ENCODE measurements at regions not wholly inside any gene's neighbourhood (a gene's known extent, or its start where the extent isn't known, plus 50 kb on each side); places are given as distances from the start of the nearest gene placed in this dataset.
"Not testable (repeated sequence)": the region's sequence is repeated elsewhere in the genome, so short reads cannot be mapped to it uniquely, and the experiment has no call there.

DNA sequence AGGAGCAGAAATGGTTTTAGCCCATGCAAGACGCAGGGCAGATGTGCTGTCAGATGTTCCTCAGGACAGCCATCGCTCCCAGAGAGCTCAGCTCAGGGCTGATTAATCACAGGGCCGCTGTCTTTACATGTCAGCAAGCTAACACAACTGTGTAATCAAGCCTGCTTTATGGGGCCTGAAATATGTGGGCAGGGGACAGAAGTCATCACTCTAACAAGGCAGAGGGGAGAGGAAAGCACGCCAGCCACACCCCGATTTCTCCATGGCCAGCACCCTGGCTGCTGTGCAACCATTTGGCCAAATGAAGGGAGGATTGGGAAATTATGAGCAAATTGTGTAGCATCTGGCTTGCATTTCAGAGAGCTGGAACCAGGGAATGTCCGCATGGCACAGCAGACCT lies 368.8 kb downstream of the NPHP4 start:
- DNase-seq, result no peak

DNA sequence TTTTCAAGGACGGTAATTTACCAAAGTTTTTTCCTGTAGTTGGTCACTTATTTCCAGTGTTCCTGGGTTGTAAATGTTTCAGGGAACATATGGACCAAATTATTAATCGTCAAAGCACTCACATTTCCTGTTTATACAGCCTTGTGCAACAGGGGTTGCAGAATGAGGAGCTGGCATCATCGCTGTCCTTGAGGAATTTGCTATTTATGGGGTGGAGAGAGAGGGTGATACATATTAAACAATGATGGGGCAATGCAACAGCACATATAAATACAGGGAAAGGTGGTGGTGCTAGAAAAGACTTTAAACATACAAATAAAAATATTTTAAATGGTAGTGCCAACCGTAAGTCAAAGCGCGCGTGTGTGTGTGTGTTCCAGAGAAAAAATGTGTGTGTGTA lies 369.8 kb downstream of the NPHP4 start:
- no peak for DNase-seq

DNA sequence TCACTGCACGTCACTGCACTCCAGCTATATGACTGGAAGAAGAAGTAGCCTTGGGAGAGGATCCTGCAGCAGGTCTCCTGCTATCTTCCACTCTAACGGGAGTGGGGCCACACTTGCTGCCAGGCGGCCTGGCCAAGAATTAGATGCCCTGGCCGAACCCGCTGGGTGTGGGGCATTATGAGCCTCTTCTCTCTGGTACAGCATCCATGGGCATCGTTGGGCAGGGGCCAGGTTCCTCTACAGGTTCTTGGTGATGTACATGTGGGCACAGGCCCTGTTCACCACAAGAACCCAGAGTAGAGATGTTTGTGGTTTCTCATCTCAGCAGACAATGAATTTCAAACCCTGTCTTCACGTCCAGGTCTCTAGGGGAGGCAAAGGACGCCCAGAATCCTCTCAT lies 370.5 kb downstream of the NPHP4 start:
- no peak for DNase-seq

DNA sequence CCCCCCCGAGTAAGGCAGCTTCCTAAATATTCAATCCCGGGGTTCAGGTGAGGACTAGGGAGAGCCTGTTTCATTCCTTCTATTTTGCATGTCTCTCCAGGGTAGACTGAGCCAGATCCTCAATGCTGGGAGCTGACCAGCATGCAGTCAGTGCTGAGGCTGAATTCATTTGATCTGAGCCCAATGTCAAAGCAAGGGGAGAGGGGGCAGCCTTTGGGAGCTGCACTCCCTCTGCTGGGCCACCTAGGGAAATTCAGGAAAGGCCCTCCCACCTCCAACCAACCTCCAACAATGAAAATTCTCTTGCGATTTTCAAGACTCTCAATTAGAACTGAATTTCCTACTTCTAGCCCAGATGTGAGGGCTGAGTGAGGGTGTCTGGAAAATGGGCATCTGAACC lies 371.2 kb downstream of the NPHP4 start:
- DNase-seq, result no peak

DNA sequence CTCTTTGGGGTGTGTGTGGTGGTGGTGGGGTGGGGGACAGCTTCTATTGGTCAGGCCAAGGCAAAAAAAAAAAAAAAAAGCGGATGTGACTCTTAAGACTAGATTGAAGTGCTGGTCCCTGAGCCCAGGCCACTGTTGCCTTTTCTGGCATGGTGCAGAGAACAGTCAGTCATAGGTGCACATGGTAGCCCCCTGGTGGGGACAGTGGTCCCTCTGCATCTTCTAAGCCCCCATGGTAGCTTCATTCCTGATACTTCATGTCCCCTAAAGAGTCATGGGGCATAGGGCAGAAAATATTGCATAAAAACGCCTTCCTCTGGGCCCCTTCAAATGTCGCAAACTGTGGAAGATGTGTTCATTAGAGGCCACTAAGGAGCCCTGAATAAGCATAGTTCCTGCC lies 371.8 kb downstream of the NPHP4 start:
- DNase-seq, result no peak

DNA sequence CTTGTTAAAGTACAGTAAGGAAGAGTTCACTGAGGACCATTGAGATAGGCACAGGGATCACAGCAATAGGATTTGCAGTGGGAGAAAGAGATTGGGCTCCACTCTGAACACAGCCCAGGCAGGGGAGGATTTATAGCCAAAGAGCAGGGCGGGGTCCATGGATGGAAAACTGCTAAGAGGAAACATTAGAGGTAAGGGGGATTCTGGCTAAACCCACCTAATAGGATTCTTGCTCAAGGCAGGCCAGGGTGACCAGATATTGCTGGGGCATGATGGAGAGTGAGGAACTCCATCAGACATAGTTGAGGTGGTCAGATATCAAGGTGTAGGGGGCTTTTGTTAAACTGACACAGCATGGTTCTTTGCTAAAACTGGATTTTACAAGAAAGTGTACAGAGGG lies 372.8 kb downstream of the NPHP4 start:
- no peak for DNase-seq

DNA sequence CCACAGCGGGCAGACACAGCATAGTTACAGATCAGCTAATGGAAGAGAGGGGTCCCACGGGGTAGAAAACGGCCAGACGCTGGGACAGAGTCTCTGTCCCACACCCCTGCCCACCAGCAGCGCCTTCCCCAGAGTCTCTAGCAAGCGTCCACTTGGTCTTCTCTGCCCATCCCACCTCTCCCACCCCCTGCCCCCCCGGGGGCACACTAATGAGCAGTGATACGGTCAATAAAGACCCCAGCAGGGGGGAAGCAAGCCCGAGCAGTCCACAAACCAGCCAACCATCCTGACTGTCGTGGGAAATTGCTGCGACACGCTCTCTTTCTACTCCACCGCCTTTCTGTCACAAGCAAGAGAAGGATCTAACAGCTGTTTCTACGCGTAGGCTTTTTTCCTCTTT lies 374.7 kb downstream of the NPHP4 start:
- no peak for DNase-seq

DNA sequence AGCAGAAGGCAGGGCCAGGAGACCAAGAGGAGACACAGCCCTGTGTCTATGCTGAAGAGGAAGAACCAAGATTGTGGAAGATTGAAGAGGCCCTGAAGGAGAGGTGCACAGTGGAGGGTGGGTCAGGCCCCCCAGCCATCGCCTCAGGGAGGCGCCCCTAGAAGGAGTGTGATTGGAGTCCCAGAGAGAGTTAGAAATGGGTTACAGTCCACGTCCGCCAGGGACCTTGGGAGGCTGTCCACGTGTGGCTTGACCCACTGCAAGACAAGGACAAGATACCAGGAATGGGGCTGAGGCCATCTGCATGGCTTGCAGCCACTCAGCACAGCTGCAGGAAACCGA lies 375.1 kb downstream of the NPHP4 start:
- DNase-seq, result no peak

DNA sequence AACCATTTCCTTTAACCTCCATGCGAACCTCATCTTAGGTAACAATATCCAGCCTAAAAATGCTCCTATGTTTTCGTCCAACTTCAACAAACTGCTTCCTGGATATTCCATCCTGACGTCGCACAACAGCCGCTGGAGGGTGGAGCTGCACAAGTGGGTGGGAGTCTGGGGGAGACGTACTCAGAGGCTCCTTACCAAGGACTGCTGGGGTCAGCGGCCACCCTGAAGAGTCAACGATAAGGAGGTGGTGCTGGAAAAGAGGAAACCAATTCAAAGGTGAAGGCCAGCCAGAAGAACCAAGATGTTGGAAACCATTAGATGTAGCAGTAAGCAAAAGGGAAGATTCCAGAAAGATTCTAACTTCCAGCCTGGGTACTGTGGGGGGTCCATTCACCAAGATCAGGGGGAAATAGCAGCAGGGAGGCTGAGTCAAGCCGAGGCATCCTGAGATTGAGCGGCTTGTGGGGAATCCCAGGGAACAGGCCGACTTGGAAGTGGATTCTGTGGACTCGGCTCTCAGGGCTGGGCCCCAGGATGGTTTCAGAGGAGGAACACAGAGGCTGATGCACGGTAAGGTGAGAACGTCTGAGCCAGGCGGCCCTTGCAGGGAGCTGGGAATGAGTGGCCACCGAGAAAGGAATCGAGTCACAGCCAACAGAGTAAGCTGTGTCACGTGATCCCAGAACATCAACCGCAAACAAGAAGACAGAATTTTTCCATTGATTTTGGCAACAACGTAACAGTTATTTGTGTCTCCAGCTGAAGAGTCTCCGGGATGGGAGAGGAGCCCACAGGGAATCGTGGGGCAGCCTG lies 375.7 kb downstream of the NPHP4 start:
- no peak for DNase-seq

DNA sequence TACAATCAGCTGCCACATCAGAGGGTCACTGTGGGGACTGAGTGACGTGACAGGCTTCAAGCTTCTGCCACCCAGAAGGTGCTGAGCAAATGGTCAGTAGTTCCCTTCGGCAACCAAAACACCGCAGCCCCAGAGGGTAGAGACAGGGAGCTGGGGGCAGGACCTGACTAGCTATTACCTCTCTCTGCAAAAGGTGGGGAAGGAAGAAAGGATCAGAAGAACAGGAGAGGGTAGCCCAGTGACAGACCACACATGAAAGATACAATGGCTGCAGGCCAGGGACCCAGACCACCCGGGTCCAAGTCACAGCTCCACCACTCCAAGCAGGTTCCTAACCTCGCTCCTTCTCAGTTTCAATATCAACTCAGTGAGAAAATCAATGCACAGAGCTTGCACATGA lies 377.1 kb downstream of the NPHP4 start:
- DNase-seq, result no peak

DNA sequence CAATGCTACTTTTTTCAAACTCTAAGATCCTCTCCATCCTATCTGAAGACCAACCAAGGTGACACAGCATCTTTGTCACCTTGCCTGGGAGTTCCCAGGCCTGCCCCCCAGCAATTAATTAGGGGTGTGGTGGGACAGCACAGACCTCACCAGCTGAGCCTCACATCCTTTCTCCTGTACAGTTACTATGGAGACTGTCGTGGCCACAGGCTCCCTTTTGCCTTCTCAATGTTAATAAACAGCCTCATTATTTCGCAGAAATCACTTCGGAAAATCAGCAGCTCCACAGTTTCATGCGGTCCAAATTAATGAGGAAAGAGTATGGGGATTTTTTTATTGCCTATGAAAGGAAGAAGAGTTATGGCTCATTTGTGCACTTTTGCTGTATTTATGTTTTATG lies 378.3 kb downstream of the NPHP4 start:
- no peak for DNase-seq

DNA sequence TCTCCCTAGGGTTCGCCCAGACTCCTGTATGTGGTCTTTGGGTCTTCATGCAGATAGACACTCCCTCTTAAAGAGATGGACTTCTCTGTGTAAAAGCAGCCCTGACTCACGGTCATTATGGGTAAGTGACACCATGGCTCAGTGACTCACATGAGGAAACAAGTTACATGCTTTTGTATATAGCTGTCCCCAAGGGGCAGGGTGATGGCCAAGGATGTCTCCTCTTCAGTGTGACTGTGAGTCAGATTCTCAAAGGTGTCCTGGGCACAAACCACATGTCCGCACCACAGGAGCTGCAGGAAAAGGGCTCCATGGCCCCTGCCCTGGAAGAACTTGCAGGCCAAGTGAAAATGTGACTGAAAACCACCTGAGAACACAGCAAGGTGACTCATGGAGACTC lies 380.4 kb downstream of the NPHP4 start:
- no peak for DNase-seq

DNA sequence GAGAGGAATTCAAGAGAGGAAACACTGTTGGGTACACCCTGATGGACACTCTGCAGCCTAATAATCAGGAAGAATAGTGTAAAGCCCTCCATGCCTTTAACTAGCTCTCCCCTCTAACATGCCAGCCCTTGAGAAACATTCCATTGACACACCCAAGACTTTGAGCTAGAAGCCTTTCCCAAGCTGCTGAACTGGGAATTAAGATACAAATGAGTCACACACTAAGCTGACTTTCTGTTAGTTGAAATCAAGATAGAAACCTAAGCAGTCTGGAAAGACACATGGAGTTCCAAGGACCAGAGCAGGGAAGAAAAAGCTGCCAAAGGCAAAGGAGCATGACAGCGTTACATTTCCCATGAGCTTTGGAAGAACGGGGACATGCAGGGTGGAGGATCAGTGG lies 380.8 kb downstream of the NPHP4 start:
- no peak for DNase-seq

DNA sequence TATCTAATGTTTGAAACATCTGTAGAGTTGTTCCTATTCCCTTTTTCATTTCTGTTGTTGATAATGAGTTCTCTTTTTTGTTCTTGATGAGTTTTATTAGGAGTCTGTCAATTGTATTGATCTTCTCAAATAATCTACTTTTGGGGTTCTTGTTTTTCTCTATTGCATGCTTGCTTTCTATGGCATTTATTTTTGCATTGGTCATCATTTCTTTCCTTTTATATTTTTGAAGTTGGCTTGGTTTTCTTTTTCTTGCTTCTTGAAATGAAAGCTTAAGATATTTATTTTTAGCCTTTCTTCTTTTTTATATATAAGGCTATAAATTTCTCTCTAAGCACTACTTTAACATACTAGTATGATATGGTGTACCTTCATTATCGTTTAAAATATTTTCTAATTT lies 381.8 kb downstream of the NPHP4 start:
- DNase-seq, result no peak

DNA sequence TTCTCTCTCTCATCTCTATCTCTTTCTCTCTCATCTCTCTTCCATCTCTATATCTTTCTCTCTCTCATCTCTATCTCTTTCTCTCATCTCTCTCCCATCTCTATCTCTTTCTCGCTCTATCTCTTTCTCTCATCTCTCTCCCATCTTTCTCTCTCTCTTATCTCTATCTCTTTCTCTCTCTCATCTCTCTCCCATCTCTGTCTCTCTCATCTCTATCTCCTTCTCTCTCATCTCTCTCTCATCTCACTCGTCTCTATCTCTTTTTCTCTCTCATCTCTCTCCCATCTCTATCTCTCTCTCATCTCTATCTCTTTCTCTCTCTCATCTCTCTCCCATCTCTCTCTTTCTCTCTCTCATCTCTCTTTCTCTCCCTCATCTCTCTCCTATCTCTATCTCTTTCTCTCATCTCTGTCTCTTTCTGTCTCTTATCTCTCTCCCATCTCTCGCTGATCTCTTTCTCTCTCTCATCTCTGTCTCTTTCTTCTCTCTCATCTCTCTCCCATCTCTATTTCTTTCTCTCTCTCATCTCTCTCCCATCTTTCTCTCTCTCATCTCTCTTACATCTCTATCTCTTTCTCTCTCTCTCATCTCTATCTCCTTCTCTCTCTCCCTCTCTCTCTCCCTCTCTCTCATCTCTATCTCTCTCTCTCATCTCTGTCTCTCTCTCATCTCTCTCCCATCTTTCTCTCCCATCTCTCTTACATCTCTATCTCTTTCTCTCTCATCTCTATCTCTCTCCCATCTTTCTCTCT lies 388.7 kb downstream of the NPHP4 start:
- DNase-seq, result no peak

DNA sequence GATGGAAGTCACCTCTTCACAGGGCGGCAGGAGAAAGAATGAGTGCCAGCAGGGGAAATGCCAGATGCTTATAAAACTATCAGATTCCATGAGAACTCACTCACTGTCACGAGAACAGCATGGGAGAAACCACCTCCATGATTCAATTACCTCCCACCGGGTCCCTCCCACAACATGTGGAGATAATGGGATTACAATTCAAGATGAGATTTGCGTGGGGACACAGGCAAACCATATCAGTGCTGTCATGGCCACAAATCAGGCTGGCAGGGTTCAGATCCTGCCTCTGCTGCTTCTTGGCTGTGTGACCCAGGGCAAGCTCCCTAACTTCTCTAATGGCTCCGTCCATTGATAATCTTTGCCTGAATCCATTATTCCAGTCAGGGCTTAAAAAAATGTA lies 389.5 kb downstream of the NPHP4 start:
- not testable (repeated sequence) for DNase-seq

DNA sequence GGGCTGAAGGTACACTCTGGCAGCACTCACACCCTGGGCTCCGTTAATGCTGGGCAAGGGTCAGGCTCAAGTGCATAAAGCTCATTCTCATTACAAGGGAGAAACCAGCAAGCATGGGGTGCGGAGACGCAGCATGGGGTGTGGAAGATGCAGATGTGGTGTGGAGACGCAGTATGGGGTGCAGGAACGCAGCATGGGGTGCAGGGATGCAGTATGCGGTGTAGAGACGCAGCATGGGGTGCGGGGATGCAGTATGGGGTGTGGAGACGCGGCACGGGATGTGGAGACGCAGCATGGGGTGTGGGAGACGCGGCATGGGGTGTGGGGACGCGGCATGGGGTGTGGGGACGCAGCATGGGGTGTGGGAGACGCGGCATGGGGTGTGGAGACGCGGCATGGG lies 390.7 kb downstream of the NPHP4 start:
- no peak for DNase-seq

DNA sequence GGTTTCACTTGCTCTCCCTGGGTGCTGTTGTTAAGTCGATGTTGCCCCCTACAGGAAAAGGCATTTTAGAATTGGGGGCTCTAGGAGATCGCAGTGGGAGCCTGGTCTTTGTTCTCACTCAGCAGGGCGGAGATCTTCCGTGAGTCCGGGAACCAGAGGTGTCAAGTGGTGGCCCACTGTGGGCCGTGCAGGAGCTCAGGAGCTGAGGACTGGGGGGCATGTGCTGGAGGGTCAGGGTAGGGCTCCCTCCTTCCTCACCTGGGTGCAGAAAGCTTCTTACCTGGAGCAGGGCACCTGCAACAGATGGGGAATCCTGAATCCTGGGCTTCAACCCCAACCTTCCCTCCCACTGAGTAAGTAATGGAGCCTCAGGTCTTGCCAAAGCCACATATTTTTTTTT lies 392.7 kb downstream of the NPHP4 start:
- no peak for DNase-seq

DNA sequence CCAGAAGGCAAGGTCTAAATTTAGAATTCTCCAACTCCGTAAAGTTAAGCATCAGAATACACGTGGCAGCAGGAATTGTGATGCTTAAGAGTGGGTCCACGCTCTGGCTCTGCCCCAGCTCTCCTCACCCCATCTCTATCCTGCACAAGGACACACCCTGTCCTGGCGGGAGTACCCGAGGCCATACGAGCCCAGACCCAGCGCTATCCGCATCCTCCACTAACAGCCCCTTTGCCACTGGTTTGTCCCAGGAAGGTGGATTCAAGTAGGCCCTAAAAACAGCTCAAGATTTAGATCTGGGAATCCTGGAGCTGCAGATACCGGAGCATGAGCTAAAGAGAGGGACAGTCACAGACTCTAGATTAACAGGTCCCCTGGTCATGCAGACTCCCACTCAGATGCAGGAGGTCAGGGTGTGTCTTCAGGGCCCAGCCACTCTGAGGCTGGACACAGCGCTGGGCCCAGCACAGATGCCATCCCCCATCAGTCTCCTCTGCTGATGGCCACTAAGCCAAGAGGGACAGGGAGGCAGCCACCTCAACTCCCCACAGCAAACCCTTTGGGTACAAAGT lies 393.3 kb downstream of the NPHP4 start:
- DNase-seq, result no peak

DNA sequence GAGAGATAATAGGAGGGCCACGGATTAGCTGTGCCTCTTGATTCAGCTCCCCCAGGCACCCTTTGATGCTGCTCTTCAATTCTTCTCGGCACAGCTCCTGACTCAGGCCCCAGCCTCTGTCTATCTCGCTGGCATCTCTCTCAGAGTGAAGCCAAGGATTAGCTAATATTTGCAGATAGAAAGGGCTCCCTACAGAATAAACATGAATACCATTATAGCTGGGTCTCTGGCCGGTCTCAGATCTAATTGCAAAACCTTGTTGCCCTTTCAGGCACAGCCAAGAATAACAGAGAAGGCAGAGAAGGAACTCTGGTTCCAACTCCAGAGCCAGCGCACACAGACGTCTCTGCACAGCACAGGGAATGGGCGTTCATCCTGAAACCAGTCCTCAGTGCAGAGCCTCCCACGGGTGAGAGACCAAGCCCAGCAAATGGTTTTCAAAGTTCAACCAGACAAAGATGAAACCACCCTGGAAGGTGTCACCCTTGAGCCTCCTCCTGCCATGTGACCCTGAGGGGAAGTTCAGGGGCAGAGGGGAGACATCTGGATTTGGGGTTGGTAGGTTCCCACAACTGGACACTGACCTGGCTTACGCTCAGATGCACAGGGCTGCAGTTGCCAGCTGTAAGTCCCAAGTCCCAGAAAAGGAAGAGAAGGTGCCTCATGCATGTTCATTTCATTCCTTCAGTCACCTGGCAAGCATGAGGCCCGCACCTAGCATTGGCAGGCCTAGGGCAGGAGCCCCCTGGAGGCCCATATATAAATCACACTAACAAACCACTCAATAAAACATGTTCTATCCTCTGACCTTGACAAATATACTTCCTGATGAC lies 394.0 kb downstream of the NPHP4 start:
- no peak for DNase-seq

DNA sequence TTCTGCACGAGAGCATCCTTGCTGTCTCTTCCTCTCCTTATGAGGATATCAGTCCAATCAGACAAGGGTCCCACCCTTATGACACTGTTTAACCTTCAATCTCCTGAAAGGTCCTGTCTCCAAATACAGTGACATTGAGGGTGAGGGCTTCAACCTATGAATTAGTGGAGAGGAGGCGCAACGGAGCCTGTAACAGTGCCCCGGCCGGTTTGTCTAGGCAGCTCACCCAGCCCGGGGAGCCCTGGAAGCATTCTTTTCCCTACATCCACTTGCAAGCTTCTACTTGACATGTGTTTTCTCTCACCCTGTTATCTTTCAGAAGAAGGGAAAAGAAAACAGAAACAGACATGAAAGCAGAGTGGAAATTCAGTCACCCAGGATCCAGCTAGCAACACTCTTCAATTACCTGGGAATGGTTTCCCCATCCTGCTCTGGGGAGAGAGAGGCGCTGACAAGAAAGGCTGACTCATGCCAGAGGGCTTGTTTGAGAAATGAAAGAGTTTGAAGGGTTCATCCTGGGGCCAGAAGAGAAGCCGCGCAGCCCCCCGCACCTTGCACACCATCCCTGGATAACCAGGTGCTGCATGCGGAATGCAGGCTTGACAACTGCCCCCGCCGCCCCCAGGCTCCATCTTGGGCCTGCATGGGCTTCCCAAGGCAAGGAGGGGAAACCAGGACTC lies 394.9 kb downstream of the NPHP4 start:
- DNase-seq, result no peak

DNA sequence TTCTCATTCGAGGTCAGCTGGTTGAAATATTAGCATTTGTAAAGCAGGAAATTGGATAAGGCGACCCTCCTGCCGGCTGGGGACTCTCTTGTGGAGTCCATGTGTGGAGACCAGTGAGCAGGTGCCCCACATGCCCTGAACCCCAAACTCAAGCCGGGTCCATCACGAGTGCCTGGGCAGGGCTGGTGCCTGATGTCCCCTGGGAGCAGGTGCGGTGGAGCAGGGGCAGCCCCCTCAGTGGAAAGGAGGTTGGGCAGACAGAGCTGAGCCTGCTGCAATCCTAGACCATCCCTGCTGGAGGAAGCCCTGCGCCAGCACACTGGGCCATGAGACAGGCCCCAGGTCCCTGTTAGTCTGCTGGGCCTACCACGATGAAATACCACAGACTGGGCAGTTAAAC lies 395.6 kb downstream of the NPHP4 start:
- DNase-seq, result no peak

Data from activated CD4-positive, alpha-beta T cell treated with anti-CD3 and anti-CD28 coated beads, Interleukin-2, amount 50 U/mL, for 4 hours (primary cell).